ENCODE measurements at regions not wholly inside any gene's neighbourhood (a gene's known extent, or its start where the extent isn't known, plus 50 kb on each side); places are given as distances from the start of the nearest gene placed in this dataset.
A peak's percentile ranks its signal among the peaks of the same experiment; 100 is the strongest.

- BruUV-seq (replicated peaks): no TSS peak
- Histone ChIP-seq H3K9me2 (ENCODE audit: insufficient read depth, low read length) (no peaks in the 10 kb centered on the region), H3K4me3 (ENCODE audit: low read depth, low read length, poor library complexity, severe bottlenecking) (no peak overlapping the region), H4K20me1 (ENCODE audit: insufficient read depth, low read length) (no peaks in the 10 kb centered on the region), H2AFZ (ENCODE audit: low read length) (no peak overlapping the region), H3K9me3 (ENCODE audit: low read length) (no peaks in the 10 kb centered on the region), H3K79me2 (ENCODE audit: insufficient read depth, low read depth, low read length) (no peaks in the 10 kb centered on the region), H3K27ac (ENCODE audit: low read depth, low read length, poor library complexity, severe bottlenecking) (no peak overlapping the region), H3K4me2 (ENCODE audit: low read length) (no peak overlapping the region), H3K4me1 (ENCODE audit: insufficient read depth, low read length, poor library complexity, severe bottlenecking) (no peaks in the 10 kb centered on the region), H3K36me3 (ENCODE audit: insufficient read depth, low read length) (no peaks in the 10 kb centered on the region)
- POLR2A ChIA-PET: interaction anchor here (1.2 kb wide), 1 partner anchor 19 kb away, joined by 3 read pairs; no protein-coding TSS in a partner anchor
- no peak for DNase-seq (ENCODE audit: low spot score)
- TF ChIP-seq EZH2phosphoT487 (IDR thresholded peaks at IDR 0.05; ENCODE audit: borderline replicate concordance, low read depth, low read length): no peak
- TF ChIP-seq, protein P1, sequence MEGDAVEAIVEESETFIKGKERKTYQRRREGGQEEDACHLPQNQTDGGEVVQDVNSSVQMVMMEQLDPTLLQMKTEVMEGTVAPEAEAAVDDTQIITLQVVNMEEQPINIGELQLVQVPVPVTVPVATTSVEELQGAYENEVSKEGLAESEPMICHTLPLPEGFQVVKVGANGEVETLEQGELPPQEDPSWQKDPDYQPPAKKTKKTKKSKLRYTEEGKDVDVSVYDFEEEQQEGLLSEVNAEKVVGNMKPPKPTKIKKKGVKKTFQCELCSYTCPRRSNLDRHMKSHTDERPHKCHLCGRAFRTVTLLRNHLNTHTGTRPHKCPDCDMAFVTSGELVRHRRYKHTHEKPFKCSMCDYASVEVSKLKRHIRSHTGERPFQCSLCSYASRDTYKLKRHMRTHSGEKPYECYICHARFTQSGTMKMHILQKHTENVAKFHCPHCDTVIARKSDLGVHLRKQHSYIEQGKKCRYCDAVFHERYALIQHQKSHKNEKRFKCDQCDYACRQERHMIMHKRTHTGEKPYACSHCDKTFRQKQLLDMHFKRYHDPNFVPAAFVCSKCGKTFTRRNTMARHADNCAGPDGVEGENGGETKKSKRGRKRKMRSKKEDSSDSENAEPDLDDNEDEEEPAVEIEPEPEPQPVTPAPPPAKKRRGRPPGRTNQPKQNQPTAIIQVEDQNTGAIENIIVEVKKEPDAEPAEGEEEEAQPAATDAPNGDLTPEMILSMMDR (conservative IDR thresholded peaks at IDR 0.05; ENCODE audit: low read length): no peak
- intact Hi-C loops (cut with micrococcal nuclease; ENCODE audit: unreplicated experiment): no loop called here
- CTCF ChIA-PET (ENCODE audit: unreplicated experiment): no interaction called here
These were observed 399.0 kb upstream of the SLC39A10 start for GRCh38 chr2:195257979-195258378.

DNA sequence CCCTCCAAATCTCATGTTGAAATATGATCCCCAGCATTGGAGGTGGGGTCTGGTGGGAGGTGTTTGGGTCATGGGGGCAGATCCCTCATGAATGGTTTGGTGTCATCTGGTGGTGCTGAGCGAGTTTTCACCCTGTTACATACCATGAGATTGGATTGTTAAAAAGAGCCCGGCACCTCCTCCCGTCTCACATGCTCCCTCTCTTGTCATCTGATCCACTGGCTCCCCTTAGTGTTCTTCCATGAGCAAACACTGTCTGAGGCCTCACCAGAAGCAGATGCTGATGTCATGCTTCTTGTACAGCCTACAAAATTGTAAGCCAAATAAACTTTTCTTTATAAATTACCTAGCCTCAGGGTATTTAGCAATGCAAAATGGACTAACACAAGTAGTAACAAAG, 405.0 kb upstream of the SLC39A10 start:
- H3K4me1 ChIP-seq (ENCODE audit: insufficient read depth, low read length, poor library complexity, severe bottlenecking): no peaks in the 10 kb centered on the region
- no peak overlapping the region for H3K27ac ChIP-seq (ENCODE audit: low read depth, low read length, poor library complexity, severe bottlenecking)
- CTCF ChIA-PET (ENCODE audit: unreplicated experiment): no interaction called here
- TF ChIP-seq EZH2phosphoT487 (IDR thresholded peaks at IDR 0.05; ENCODE audit: borderline replicate concordance, low read depth, low read length): no peak
- TF ChIP-seq, protein P1 (conservative IDR thresholded peaks at IDR 0.05; ENCODE audit: low read length): peak; percentile 18; the same call in 1 of the 2 replicates
- no peaks in the 10 kb centered on the region for H3K79me2 ChIP-seq (ENCODE audit: insufficient read depth, low read depth, low read length)
- no peak for DNase-seq (ENCODE audit: low spot score)
- no peaks in the 10 kb centered on the region for H3K9me2 ChIP-seq (ENCODE audit: insufficient read depth, low read length)
- no peaks in the 10 kb centered on the region for H4K20me1 ChIP-seq (ENCODE audit: insufficient read depth, low read length)
- no peak overlapping the region for H2AFZ ChIP-seq (ENCODE audit: low read length)
- intact Hi-C loops (cut with micrococcal nuclease; ENCODE audit: unreplicated experiment): no loop called here
- no peaks in the 10 kb centered on the region for H3K9me3 ChIP-seq (ENCODE audit: low read length)
- no peaks in the 10 kb centered on the region for H3K36me3 ChIP-seq (ENCODE audit: insufficient read depth, low read length)
- H3K4me2 ChIP-seq (ENCODE audit: low read length): no peak overlapping the region
- POLR2A ChIA-PET: no interaction called here
- no TSS peak for BruUV-seq (replicated peaks)
- no peak overlapping the region for H3K4me3 ChIP-seq (ENCODE audit: low read depth, low read length, poor library complexity, severe bottlenecking)

DNA sequence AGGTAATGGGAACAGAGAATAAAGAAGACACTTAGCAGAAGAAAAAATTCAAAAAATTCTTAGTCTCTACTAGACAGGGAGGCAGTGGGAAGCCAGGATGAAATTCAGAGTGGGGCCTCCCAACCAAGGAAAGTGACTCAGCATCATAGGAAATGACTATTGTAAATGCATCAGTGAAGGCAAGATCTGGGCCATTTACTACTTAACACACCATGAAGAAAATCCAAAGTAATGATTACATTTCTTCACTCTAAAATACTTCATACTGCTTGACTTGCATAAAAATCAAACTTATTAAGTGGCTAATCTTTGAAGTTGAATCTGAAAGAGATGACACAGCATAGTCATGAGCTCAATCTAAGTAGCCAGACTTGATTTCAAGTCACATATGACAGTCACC, 405.8 kb upstream of the SLC39A10 start:
- Histone ChIP-seq H3K4me2 (ENCODE audit: low read length) (no peak overlapping the region), H3K27ac (ENCODE audit: low read depth, low read length, poor library complexity, severe bottlenecking) (no peak overlapping the region), H3K4me3 (ENCODE audit: low read depth, low read length, poor library complexity, severe bottlenecking) (no peak overlapping the region), H4K20me1 (ENCODE audit: insufficient read depth, low read length) (no peaks in the 10 kb centered on the region), H3K9me3 (ENCODE audit: low read length) (no peaks in the 10 kb centered on the region), H3K4me1 (ENCODE audit: insufficient read depth, low read length, poor library complexity, severe bottlenecking) (no peaks in the 10 kb centered on the region), H3K9me2 (ENCODE audit: insufficient read depth, low read length) (no peaks in the 10 kb centered on the region), H2AFZ (ENCODE audit: low read length) (no peak overlapping the region), H3K36me3 (ENCODE audit: insufficient read depth, low read length) (no peaks in the 10 kb centered on the region), H3K79me2 (ENCODE audit: insufficient read depth, low read depth, low read length) (no peaks in the 10 kb centered on the region)
- ChIA-PET POLR2A (no interaction called here), CTCF (ENCODE audit: unreplicated experiment) (no interaction called here)
- intact Hi-C loops (cut with micrococcal nuclease; ENCODE audit: unreplicated experiment): no loop called here
- no peak for DNase-seq (ENCODE audit: low spot score)
- TF ChIP-seq, protein P1 (conservative IDR thresholded peaks at IDR 0.05; ENCODE audit: low read length): no peak
- no peak for TF ChIP-seq EZH2phosphoT487 (IDR thresholded peaks at IDR 0.05; ENCODE audit: borderline replicate concordance, low read depth, low read length)
- BruUV-seq (replicated peaks): no TSS peak
